Prostate gland (tissue), 2 donors: ENCODE measurements at regions not wholly inside any gene's neighbourhood (a gene's known extent, or its start where the extent isn't known, plus 50 kb on each side); places are given as distances from the start of the nearest gene placed in this dataset.

Experiments
- POLR2A ChIP-seq: fragments of 450-650 bp; IDR thresholded peaks from one replicate; pipeline ENCODE4 v1.6.1; 2016; ENCODE audit warnings: antibody characterized with exemption, mild to moderate bottlenecking
- TF ChIP-seq, protein P1 (sequence below), 4 experiments: fragments of 200-600 bp in 2 of 4; fragments of 450-650 bp in 2 of 4; sonication (generic) in 2 of 4; IDR thresholded peaks; 1 replicate in 3 of 4; 2 replicates in 1 of 4; pipeline ENCODE4 v1.5.1; 2016 to 2019; ENCODE audit warnings: antibody characterized with exemption in 4 of 4, mild to moderate bottlenecking in 2 of 4, moderate library complexity in 2 of 4

DNA sequence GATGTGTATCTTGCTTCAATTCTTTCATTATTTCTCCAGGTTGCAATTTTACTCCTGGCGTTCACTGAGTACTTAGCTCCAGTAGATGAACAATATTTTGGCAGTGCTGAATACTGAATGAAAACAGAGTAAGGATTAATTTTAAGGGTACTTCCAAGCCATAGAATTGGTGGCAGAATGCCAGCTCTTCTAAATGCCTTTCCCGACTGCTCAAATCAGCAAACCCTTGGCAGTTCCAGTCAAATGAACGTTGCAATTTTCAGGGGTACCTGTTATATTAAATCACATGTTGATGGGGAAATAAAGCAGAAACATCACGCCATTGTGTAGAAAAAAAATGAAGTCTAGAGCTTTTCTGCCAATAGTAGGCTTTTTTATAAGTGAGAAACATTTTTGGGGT, 282.4 kb upstream of the RPS23 start:
- TF ChIP-seq, protein P1, sequence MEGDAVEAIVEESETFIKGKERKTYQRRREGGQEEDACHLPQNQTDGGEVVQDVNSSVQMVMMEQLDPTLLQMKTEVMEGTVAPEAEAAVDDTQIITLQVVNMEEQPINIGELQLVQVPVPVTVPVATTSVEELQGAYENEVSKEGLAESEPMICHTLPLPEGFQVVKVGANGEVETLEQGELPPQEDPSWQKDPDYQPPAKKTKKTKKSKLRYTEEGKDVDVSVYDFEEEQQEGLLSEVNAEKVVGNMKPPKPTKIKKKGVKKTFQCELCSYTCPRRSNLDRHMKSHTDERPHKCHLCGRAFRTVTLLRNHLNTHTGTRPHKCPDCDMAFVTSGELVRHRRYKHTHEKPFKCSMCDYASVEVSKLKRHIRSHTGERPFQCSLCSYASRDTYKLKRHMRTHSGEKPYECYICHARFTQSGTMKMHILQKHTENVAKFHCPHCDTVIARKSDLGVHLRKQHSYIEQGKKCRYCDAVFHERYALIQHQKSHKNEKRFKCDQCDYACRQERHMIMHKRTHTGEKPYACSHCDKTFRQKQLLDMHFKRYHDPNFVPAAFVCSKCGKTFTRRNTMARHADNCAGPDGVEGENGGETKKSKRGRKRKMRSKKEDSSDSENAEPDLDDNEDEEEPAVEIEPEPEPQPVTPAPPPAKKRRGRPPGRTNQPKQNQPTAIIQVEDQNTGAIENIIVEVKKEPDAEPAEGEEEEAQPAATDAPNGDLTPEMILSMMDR (IDR thresholded peaks at IDR 0.05), result no peak
- no peak for TF ChIP-seq POLR2A
